Transverse colon (tissue), 4 donors: ENCODE measurements at regions not wholly inside any gene's neighbourhood (a gene's known extent, or its start where the extent isn't known, plus 50 kb on each side); places are given as distances from the start of the nearest gene placed in this dataset.

Source experiments
- DNase-seq: peaks from one replicate; pipeline ENCODE4 v3.0.0-alpha.2; 2019
- H3K27ac ChIP-seq, 4 donors: fragments of 200-600 bp; sonication (generic); 2 replicates each; pipeline ENCODE4 v1.5.1; 2016 to 2018; ENCODE audit warnings: inconsistent platforms in 4 of 4
- H3K27me3 ChIP-seq: fragments of 200-600 bp; sonication (generic); 2 replicates; pipeline ENCODE4 v1.5.1; 2017; ENCODE audit warnings: inconsistent platforms
- H3K36me3 ChIP-seq, 4 donors: fragments of 200-600 bp; sonication (generic); 2 replicates each; pipeline ENCODE4 v1.5.1; 2017 to 2019; ENCODE audit warnings: inconsistent platforms in 4 of 4
- H3K4me1 ChIP-seq, 4 donors: fragments of 200-600 bp; sonication (generic); 2 replicates each; pipeline ENCODE4 v1.5.1; 2017 to 2020; ENCODE audit warnings: inconsistent platforms in 4 of 4
- H3K4me3 ChIP-seq, 4 donors: fragments of 200-600 bp; sonication (generic); 1 replicate in 1 of 4; 2 replicates in 3 of 4; pipeline versions ENCODE4 v1.5.1 to v1.6.1; 2017 to 2019; ENCODE audit warnings: inconsistent platforms in 4 of 4
- H3K9me3 ChIP-seq, 2 donors: fragments of 200-600 bp; sonication (generic); 2 replicates each; pipeline ENCODE4 v1.5.1; 2017 to 2019; ENCODE audit warnings: inconsistent platforms in 2 of 2
- EP300 ChIP-seq: sonication (generic); formaldehyde crosslinking; IDR thresholded peaks from one replicate; pipeline ENCODE4 v1.6.1; 2017; ENCODE audit warnings: antibody characterized with exemption, low read depth
- POLR2A ChIP-seq: fragments of 450-650 bp; IDR thresholded peaks from one replicate; pipeline ENCODE4 v1.6.1; 2016; ENCODE audit warnings: antibody characterized with exemption, mild to moderate bottlenecking, moderate library complexity
- POLR2AphosphoS5 ChIP-seq, 3 donors: sonication (generic); formaldehyde crosslinking; IDR thresholded peaks; one replicate each; pipeline ENCODE4 v1.6.1; 2016; ENCODE audit warnings: antibody characterized with exemption in 3 of 3
- WGBS, 2 donors: methylation state at CpG; one replicate each; pipeline ENCODE4 v1.1.5; 2018; ENCODE audit warnings: low coverage in 1 of 2; 5-methylcytosine and 5-hydroxymethylcytosine counted together
- in situ Hi-C, 4 donors: fragments of 200-750 bp; cut with MboI; loops; one replicate each; pipeline versions ENCODE4 v1.15.0 to v1.15.1; 2017; ENCODE audit warnings: low sequenced_read_pairs in 3 of 4, low pct_ligation_motif_present in 1 of 4, low pct_unique_long_range_greater_than_20kb in 1 of 4
- intact Hi-C: fragments of 100-400 bp; cut with DNase I; formaldehyde crosslinking; loops from one replicate; pipeline ENCODE4 v1.15.1; 2023; ENCODE audit warnings: low total_unique reads
- TF ChIP-seq, protein P1 (sequence below), 5 experiments: fragments of 200-600 bp in 3 of 5; fragments of 450-650 bp in 2 of 5; sonication (generic) in 3 of 5; IDR thresholded peaks; 1 replicate in 2 of 5; 2 replicates in 3 of 5; pipeline ENCODE4 v1.5.1; 2016 to 2017; ENCODE audit warnings: antibody characterized with exemption in 5 of 5, inconsistent platforms in 3 of 5, mild to moderate bottlenecking in 2 of 5, moderate library complexity in 1 of 5

- in situ Hi-C loops (loop anchor here in 2 of 4 donors (10.0 kb wide), 1 partner anchor 397 kb away; the partner anchor contains the start of gene C4orf36 (in 2 of the 2)), intact Hi-C loops (loop anchor here (5.0 kb wide), 1 partner anchor 399 kb away; no protein-coding TSS in a partner anchor)
- DNase-seq, result no peak
- Histone ChIP-seq H3K36me3 (no peaks in the 10 kb centered on the region), H3K4me1 (peaks cover 0 to 3% (median 0%) of the 10 kb centered on the region in 4 donors), H3K27ac (no peak overlapping the region), H3K4me3 (no peak overlapping the region), H3K27me3 (no peaks in the 10 kb centered on the region), H3K9me3 (no peaks in the 10 kb centered on the region)
- TF ChIP-seq POLR2A (no peak), POLR2AphosphoS5 (IDR thresholded peaks at IDR 0.05) (no peak), EP300 (no peak)
- TF ChIP-seq, protein P1, sequence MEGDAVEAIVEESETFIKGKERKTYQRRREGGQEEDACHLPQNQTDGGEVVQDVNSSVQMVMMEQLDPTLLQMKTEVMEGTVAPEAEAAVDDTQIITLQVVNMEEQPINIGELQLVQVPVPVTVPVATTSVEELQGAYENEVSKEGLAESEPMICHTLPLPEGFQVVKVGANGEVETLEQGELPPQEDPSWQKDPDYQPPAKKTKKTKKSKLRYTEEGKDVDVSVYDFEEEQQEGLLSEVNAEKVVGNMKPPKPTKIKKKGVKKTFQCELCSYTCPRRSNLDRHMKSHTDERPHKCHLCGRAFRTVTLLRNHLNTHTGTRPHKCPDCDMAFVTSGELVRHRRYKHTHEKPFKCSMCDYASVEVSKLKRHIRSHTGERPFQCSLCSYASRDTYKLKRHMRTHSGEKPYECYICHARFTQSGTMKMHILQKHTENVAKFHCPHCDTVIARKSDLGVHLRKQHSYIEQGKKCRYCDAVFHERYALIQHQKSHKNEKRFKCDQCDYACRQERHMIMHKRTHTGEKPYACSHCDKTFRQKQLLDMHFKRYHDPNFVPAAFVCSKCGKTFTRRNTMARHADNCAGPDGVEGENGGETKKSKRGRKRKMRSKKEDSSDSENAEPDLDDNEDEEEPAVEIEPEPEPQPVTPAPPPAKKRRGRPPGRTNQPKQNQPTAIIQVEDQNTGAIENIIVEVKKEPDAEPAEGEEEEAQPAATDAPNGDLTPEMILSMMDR (IDR thresholded peaks at IDR 0.05), result peak; percentile 58 to 74 (median 67)
- WGBS, 2 donors, result 25 to 26% methylated on average over 5 of the region's 5 CpGs
Measured at GRCh38 chr4:86497980-86498862, 95.9 kb upstream of the PTPN13 start.

GRCh38 chr4:86498863-86499166 lies 95.3 kb upstream of the PTPN13 start:
- WGBS, 2 donors, result 31 to 44% methylated on average over 1 of the region's 1 CpG
- no peak for DNase-seq
- no peaks in the 10 kb centered on the region for H3K9me3 ChIP-seq
- no peaks in the 10 kb centered on the region for H3K36me3 ChIP-seq
- H3K27ac ChIP-seq, result no peak overlapping the region
- intact Hi-C loops (loop anchor here (5.0 kb wide), 1 partner anchor 398 kb away; no protein-coding TSS in a partner anchor), in situ Hi-C loops (loop anchor here in 2 of 4 donors (10.0 kb wide), 1 partner anchor 396 kb away; the partner anchor contains the start of gene C4orf36 (in 2 of the 2))
- H3K4me3 ChIP-seq, result no peak overlapping the region
- H3K27me3 ChIP-seq, result no peaks in the 10 kb centered on the region
- TF ChIP-seq EP300, result no peak
- TF ChIP-seq POLR2A, result no peak
- TF ChIP-seq POLR2AphosphoS5 (IDR thresholded peaks at IDR 0.05), result no peak
- TF ChIP-seq, protein P1 (IDR thresholded peaks at IDR 0.05), result no peak
- H3K4me1 ChIP-seq, result peaks cover 0 to 3% (median 0%) of the 10 kb centered on the region in 4 donors

DNA sequence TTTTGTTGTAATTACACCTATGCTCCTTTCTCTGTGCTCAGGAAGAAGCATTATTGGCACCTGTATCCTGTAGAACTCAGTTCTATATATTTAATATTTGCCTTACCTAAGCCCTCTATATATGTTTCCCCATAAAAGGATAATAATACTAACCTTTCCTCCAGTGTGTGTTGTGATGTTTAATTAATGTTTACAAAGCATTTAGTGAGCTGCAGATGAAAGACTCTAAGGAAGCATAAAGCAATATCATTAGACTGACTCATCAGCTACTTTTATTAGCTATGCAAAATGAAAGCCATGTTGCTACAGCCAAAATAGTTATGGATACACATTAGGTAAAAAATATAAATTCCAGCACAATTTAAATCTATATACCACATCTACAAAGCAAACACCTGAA lies 93.6 kb upstream of the PTPN13 start:
- H3K4me3 ChIP-seq, result no peak overlapping the region
- intact Hi-C loops (no loop called here), in situ Hi-C loops (no loop called here)
- H3K36me3 ChIP-seq, result no peaks in the 10 kb centered on the region
- DNase-seq, result no peak
- H3K27ac ChIP-seq, result no peak overlapping the region
- H3K4me1 ChIP-seq, result peaks cover 0 to 3% (median 0%) of the 10 kb centered on the region in 4 donors
- H3K27me3 ChIP-seq, result no peaks in the 10 kb centered on the region
- no peak for TF ChIP-seq EP300
- no peak for TF ChIP-seq POLR2A
- TF ChIP-seq, protein P1 (IDR thresholded peaks at IDR 0.05), result no peak
- TF ChIP-seq POLR2AphosphoS5 (IDR thresholded peaks at IDR 0.05), result no peak
- no peaks in the 10 kb centered on the region for H3K9me3 ChIP-seq

GRCh38 chr4:86502081-86502480 lies 92.0 kb upstream of the PTPN13 start:
- 79 to 88% methylated on average over 2 of the region's 2 CpGs for WGBS, 2 donors
- TF ChIP-seq, protein P1 (IDR thresholded peaks at IDR 0.05), result no peak
- TF ChIP-seq EP300 (no peak), POLR2A (no peak), POLR2AphosphoS5 (IDR thresholded peaks at IDR 0.05) (no peak)
- Histone ChIP-seq H3K27ac (no peak overlapping the region), H3K27me3 (no peaks in the 10 kb centered on the region), H3K4me1 (peaks cover 0 to 3% (median 0%) of the 10 kb centered on the region in 4 donors), H3K36me3 (no peaks in the 10 kb centered on the region), H3K4me3 (no peak overlapping the region), H3K9me3 (no peaks in the 10 kb centered on the region)
- intact Hi-C loops (no loop called here), in situ Hi-C loops (no loop called here)
- no peak for DNase-seq
